TTC549 (cell line): ENCODE measurements at regions not wholly inside any gene's neighbourhood (a gene's known extent, or its start where the extent isn't known, plus 50 kb on each side); places are given as distances from the start of the nearest gene placed in this dataset.
"Not testable (repeated sequence)": the region's sequence is repeated elsewhere in the genome, so short reads cannot be mapped to it uniquely, and the experiment has no call there.

Experiments
- FAIRE-seq: peaks from 2 replicates; lab custom pipeline; 2012; peaks lifted over from hg19 to GRCh38; lab: Jason Lieb, UNC

DNA sequence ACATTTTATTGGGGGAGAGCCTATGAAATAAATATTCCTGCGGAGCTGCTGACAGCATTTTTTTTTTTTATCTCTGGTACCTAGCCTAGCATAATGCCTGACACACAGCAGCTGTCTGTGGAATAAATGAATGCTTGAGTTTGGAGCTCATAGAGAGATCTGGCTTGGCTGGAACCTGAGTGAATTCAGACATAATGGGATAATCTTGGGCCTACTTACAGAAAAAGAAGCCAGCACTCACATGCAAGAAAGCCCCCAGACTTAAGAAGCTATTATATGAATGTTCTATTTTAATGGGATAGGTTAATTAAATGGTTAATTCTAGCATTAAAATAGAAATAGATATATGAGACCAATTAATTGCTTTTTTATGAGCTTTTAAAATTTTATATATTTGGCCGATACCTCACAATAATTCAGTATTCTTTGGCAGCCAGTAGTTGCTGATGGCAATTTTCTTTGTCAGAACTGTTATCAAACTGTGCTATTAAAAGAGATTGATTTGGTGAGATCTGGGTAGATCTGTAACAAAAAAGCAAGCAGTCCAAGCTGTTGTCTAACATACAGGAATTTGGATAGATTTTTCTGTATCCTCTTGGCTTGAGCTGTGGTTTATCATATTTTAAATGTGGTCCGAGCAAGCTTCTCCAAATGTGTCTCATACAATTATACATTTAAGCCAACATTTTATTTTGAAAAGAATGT, 654.2 kb downstream of the PCDH7 start:
- FAIRE-seq: no peak

DNA sequence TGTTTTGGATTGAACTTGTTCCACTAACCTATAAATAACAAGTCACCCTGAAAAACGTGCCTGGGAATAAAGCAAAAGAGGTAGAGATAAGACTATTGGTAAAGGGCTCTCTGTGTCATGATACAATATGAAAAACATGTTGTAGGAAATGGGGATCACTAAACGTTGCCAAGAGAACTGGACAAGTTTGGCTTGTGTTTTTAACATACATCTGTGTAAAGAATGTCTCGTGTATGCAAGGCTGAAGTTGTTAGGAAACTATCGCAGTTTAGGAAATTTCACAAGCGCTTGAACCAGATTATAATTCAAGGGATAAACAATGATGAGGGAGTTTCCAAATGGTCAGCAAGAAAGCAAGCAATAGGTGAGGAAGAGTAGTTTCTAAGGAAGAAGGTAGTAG, 655.8 kb downstream of the PCDH7 start:
- no peak for FAIRE-seq

DNA sequence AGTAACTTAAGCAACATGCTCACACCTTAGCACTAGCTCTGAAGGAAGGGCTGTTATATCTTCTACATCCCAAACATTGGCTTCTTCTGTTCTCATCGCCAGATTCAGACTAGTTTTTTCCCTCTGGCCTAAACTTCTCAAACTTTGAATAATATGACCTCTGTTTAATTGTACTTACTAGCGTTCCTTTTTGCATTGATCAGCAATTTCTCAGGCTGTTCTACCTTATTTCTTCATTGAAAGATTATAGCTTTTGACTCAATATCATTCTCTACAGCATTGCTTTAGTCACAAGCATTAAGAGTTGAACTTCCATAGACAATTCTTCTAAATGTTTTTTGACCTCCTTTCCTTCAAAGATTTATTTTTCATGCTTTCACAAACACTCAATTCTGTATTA, 659.2 kb downstream of the PCDH7 start:
- no peak for FAIRE-seq

DNA sequence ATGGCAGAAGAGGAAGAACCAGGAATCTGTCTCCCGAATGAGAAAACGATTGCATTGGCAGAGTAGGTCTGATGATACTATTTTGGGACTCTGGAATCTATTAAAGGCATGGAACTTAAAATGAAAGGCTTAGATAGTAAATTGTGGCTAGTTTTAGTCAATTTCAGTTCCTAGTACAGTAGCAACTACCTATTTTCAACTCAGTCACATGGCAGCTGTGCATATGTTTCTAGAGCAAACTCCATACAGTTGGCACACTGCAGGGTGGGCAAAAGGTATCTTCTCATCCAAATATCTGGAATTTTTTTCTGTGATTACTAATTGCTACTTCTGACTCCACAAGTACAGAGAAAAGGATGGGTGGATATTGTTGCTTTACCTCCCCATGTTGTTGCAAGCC, 663.6 kb downstream of the PCDH7 start:
- no peak for FAIRE-seq

DNA sequence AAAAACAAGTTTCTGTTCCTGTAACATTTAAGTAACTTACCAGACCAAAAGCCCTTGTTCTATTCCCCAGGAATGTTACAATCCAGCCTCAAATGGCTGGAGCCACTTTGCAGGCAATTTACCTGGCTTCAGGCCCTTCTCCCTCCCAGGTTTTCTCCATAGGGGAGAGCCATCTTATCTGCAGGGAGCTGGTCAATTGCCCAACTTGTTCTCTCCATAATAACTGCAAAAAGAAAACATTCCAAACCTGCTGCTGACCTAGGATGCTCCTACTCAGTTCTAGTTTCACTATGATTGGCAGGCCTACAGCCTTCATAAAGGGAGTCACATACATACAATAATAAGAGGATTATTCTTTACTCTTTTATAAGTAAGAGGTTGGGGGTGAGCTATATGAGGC, 670.7 kb downstream of the PCDH7 start:
- FAIRE-seq: no peak

DNA sequence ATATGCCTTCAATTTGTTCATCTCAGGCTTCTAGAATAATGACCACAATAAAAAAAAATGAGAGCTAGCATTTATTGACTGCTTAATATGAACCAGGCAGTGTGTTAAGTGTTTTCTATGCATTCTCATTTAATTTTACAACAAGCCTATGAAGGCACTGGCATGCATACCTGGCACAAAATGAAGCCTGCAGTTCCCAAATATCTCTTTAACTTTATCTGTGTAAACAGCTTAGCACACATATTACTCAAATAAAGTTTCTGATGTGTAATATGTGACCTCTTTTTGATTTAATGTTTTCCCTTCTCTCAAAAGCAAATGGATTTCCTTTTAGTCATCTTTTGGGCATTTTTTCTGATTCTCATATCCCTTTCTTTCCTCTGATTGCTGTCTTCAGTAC, 671.8 kb downstream of the PCDH7 start:
- FAIRE-seq: no peak

DNA sequence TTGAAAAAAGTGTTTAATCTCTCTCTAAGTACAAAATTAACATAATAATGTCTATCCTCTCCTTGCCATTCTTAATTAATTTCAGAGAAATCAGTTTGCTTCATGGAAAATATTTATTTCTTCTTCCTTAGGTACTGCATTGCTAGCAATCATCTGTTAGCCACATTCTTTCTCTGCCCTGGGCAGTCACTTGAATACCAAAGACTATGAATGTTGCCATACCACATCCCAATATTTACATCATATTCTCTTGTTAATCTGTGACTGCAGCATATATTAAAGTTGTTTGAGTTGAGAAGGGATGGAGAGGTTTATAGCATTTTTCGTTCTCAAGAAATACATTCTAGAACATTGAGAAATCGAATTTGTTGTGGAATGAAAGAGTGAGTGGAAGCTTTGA, 672.8 kb downstream of the PCDH7 start:
- no peak for FAIRE-seq

DNA sequence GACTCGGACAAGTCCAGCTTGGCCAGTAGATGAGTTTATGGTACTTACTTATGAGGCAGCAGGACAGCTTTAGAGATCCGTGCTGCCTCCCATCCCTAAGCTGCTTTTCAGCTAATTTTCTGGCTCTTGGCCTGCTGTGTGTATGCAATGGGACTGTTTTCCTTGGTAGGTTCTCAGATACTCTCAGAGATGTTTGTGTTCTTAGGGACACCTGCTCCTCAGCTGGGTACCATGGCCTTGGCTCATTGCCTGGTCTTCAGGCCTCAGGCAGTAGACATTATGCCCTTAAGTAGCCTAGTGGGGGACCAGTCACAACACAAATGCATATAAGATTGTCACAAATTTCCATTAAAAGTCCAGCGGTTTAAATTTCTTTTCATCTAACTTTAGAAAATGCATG, 688.0 kb downstream of the PCDH7 start:
- no peak for FAIRE-seq

DNA sequence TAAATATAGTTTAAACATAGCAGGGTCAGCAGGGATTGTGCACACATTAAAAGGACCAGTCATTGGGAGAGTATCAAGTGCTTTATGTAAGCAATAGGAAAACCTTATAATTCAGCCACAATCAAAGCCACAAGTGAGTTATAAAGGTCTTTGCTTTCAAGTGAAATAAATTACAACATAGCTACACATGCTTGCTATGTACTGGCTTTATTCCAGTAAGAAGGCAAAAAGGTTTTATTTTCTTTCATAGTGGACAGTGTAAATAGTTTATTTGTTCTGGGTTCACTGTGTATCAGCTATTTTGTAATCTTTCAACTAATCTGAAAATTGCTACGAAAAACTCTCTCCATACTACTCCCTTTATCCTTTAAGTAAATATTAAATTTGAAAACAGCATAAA, 691.4 kb downstream of the PCDH7 start:
- no peak for FAIRE-seq

DNA sequence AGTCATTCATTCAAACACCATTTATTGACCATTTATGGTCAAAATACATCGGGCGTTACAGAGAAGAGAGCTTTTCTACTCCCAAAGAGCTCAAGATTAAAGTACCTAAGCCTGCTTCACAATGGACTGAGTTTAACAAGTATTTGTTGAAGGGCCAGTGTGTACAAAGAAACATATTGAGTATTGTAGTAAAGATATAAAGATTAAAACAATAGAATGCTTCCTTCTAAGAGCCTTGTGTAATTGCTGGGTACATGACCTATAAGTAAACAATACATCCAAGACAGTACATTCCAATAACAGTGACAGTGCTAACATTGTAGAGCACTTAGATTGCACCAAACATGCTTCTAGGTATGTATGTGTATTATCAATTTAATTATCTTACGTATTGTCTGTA, 695.5 kb downstream of the PCDH7 start:
- FAIRE-seq: no peak

DNA sequence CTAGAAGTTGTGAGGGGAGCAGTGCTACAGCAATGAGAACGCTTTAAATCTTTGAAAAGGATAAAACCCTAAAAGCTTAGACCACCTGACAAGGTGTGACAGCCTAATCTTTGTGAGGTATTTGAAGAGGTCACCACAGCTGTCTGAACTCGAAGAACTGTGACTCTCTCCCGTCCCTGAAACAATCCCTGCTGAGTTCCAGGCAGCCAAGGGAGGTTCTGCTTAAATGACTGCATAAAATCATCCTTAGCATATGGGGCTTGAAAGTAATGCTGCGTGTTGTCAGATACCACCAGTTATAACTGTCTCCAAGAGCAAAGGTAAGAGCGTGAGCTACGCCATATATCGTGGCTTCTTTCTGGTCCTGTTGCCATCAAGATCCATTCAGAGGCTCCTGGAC, 696.3 kb downstream of the PCDH7 start:
- FAIRE-seq: no peak

DNA sequence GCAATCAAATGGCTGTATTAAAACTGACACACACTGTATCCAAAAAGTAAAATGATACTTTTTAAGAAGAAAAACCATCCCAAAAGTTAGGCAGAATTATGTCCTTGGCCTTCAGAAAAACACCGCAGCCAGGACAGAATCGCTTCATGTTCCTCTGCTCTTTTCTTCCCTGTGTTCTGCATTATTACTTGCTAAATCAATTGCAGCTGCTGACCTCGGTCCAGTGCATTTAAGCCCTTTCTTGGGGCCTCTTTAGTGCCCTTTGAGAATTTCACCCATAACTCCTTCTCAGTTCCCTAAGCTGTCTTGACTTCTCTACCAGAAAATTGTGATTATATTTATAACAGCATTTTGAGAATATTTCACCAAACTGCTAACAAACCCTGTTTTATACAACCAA, 696.9 kb downstream of the PCDH7 start:
- no peak for FAIRE-seq

DNA sequence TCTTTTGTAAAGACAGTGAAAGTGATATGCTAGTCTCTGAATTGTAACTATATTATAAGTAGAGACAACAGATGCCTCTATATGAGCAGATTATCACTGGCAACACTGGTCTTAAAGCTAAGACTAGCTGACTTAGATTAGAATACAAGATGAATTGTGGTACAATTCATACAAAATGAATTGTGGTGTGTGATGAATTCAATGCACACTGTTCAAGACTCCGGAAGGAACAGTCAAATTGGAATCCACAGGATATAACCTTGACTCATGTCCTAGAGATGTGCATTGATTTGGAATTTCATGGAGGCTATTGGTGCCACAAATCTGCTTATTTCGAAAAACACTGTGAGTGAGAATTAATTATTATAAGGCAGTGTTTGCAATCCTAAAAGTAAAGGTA, 701.8 kb downstream of the PCDH7 start:
- FAIRE-seq: no peak

DNA sequence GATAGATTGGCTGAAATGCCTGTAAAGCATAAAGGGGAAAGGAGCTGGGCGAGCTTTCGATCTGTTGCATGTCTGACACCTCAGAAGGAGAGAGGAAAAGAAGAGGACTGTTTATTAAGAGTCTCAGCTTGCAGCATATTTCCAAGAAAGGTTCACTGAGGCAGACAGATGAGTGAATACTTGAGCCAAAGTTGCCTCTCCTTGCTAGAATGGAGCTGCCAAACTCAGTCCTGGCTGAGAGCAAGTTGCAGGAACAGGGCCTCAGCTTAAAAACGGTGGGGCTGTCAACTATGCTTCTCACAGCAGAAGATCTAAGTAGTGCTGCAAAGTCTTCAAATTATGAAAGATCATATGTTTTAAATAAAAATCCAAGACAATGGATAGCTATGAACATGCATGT, 707.5 kb downstream of the PCDH7 start:
- FAIRE-seq: no peak

DNA sequence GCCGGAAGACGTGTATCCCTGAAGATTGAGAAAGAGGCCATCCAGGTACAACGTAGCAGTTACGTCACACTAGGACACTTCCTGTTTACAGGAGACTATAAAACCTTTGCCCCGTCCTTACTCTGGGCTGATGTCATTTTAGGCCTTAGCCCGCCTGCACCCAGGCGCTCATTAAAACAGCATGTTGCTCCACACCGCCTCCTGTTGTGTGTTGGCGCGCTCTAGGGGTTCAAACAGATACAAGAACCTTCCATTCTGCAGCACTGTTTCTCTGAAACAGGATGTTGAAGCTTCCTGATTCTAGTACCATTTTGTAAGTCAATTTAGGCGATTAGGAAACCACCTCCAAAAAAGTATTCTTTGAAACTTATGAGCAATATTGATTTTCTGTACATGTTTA, 722.1 kb downstream of the PCDH7 start:
- no peak for FAIRE-seq

DNA sequence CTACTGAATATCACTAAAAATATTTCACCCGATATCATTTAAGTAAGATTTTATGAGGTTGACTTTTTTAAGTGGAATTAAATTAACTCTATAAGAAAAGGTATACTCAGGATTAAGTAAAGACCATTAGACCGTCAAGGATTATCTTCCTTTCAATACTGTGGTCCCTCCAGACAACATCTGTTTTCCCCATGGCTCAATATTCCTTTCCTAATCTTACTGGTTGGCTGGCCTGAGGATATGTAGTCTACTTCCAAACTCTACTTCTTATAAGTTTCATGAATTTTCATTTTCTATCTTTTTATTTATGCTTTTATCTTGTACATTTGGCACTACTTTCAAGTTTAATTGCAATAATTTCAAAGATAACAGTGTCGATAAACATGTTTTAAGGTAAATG, 725.4 kb downstream of the PCDH7 start:
- FAIRE-seq: no peak

DNA sequence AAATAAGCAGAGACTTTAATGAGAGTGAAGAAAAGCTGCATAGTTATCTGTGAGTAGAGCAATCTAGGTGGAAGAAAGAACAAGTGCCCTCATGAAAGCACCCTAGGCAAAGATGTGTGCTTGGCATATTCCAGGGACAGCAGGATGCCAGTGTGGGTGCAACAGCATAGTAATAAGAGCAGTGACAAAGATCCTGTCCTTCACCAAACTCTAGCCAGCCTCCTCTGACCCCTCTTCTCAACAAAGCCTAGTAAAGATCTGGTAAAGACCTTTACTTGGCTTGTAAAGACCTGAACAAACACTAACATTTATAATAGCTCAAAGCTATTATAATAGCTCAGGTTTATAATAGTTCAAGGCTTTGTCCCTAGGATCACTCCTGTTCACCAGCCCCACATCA, 735.4 kb downstream of the PCDH7 start:
- no peak for FAIRE-seq

DNA sequence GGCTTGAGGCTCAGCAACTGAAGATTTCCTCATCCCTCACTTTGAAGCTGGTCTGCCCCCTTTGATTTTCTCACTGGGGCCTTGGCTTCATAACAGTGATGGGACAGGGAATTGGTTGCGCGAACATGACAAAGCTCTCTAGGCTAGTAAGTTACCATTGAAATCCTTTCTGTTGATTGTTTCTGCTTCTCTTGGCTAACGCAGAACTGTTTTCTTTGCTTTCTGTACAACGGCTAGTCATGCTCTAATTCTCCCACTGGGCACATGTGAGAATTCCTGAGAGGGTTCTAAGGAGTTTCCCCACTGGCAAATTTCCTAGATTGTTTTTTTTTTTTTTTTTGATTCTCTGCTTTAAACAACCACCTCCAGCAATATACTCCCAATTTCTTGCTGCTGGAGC, 738.6 kb downstream of the PCDH7 start:
- no peak for FAIRE-seq

DNA sequence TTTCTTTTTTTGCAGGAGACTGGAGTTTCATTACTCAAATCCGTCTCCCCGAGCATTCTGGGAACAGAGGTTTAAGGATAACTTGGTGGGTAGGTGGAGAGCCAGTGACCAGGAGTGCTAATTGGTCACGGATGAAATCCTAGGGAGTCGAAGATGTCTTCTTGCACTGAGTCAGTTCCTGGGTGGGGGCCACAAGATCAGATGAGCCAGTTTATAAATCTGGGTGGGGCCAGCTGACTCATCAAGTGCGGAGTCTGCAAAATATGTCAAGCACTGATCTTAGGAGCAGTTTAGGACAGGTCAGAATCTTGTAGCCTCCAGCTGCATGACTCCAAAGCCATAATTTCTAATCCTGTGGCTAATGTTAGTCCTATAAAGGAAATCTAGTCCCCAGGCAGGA, 741.3 kb downstream of the PCDH7 start:
- no peak for FAIRE-seq

DNA sequence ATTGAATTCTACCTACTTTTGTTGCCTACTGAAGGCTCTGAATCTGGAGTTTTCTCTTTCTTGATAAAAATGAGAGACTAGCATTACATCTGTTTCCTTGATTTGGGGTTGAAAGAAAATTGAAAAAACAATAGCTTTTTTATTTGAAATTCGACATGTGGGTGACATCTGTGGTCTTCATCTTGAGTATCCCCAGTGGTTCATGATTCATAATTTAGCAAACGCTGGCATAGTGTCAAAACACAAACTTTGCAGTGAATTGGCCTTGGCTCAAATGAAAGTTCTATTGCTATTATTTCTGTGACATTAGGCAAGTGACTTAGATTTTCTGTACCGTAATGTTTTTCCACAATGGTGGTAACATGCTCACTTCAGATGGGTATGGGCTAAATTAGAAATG, 747.6 kb downstream of the PCDH7 start:
- no peak for FAIRE-seq

DNA sequence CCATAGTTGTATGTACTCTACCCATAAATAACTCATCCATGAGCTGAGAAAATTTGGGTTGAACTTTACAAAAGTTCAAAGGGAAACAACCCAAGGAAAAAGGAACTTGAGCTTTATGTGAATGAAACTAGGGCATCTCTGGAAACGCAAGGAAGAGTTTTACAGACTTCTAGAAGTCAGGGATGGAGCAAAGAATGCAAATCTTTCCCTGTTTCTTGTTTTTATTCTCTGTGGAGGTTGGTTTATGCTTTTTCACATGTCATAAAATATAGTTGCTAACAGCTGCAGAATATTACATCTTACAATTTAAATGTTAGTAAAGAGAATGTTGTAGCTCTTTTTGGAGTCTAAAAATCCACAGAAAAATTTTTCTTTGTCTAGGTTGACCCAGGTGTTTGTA, 754.1 kb downstream of the PCDH7 start:
- no peak for FAIRE-seq

DNA sequence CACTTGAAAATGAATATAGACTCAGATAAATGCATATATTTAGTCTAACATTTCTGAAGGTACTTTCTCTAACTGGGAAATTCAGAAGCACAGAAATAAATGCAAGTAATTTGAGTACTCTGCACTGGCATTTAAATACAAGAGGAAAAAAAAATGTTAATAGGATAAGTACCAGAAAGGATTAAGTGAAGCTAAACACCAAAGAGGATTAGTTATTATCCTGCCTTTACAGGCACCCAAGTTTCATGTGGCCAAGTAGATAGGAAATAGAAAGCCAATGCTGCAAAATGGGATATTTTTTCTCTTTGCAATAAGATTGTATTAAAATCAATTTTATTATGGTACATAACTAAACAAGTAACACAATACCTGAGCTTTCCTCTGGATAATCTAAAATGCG, 762.5 kb downstream of the PCDH7 start:
- FAIRE-seq: no peak

DNA sequence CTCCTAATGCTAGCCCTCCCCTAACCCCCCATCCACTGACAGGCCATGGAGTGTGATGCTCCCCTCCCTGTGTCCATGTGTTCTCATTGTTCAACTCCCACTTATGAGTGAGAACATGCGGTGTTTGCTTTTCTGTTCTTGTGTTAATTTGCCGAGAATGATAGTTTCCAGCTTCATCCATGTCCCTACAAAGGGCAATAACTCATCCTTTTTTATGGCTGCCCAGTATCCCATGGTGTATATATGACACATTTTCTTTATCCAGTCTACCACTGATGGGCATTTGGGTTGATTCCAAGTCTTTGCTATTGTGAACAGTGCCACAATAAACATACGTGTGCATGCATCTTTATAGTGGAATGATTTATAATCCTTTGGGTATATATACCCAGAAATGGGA, 779.0 kb downstream of the PCDH7 start:
- FAIRE-seq: not testable (repeated sequence)

DNA sequence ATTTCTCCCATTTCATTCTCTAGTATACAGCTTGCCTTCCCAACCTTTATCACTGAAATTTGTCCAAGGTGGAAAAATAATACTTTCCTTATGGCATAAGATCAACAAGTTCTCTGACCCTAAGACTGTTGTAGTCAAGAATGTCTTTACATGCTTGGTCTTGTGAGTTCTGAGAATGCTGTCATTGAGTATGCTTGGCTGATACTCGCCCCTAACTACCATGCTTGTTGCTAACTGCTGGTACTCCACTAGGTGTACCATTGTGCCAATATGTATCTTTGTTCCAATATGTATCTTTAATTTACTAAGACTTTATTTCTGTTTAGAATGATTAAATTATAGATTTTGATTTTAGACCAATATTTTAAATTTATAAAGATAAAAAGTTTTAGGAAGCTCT, 796.4 kb downstream of the PCDH7 start:
- FAIRE-seq: no peak

DNA sequence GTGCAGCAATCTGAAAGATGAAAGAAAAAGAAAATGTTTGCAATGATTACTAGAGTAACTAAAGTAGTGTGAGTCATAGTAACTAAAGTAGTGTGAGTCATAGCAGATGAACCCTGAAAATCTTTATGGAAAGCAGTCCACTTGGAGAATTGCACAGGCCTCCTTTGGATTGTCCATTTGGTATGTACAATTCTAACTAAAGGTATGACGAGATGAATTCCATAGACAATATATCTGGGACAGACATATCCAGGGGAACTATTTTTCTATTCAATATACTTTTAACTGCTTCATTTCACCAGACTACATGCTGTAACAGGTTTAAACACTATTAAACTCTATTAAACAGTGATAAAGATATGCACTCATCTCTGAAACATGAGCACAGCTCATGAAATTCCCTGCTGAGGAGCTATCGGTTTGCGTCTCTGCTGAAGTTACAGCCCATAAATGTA, 798.7 kb downstream of the PCDH7 start:
- FAIRE-seq: no peak
